SU-DHL-6 (cell line): ENCODE measurements at regions not wholly inside any gene's neighbourhood (a gene's known extent, or its start where the extent isn't known, plus 50 kb on each side); places are given as distances from the start of the nearest gene placed in this dataset.

Experiments
- CTCF ChIP-seq: fragments of 200-600 bp; sonication (generic); IDR thresholded peaks from one replicate; pipeline ENCODE4 v1.5.1; 2017; ENCODE audit warnings: antibody characterized with exemption, mild to moderate bottlenecking, low read length, moderate library complexity; ENCODE audit not compliant: insufficient read depth, poor library complexity, severe bottlenecking
- EZH2phosphoT487 ChIP-seq: fragments of 200-600 bp; sonication (generic), shearing (Covaris generic); conservative IDR thresholded peaks from 2 replicates; pipeline ENCODE4 v1.6.1; 2018; ENCODE audit warnings: mild to moderate bottlenecking, antibody characterized with exemption, low read length, moderate library complexity, mixed read lengths

DNA sequence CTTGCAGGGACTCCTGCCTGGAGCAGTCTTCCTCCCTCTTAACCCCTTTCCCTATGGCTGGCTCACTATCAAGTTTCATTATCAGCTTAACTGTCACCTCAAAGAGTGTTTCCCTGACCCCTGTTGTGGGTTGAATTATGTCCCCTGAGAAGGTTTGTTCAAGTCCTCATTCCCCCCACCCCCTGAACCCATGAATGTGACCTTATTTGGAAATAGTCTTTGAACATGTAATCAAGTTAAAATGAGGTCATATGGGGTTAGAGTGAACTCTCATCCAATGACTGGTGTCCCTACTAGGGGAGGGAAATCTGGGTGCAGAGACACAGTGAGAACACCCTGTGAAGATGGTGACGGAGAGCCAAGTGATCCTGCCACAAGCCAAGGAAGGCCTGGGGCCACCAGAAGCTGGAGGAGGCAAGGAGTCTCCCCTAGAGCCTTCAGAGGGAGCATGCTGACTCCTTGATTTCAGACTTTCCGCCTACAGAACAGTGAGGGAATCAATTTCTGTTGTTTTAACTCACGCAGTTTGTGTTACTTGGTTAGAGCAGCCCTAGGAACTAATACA lies 165.2 kb upstream of the TOP1 start:
- no peak for TF ChIP-seq CTCF
- no peak for TF ChIP-seq EZH2phosphoT487
